SK-N-MC (cell line): ENCODE measurements at regions not wholly inside any gene's neighbourhood (a gene's known extent, or its start where the extent isn't known, plus 50 kb on each side); places are given as distances from the start of the nearest gene placed in this dataset.

ENCODE experiments used
- EZH2 ChIP-seq: fragments of 200-600 bp; sonication (generic); IDR thresholded peaks from one replicate; pipeline ENCODE4 v1.6.1; 2017; ENCODE audit warnings: antibody characterized with exemption
- FOXP2 ChIP-seq: optimal IDR thresholded peaks from 2 replicates; pipeline ENCODE3; 2011; ENCODE audit warnings: mild to moderate bottlenecking, moderate library complexity; ENCODE audit not compliant: insufficient read depth; ENCODE audit errors: extremely low read length, control extremely low read depth
- POLR2AphosphoS5 ChIP-seq: IDR thresholded peaks from 2 replicates; pipeline ENCODE4 v1.6.1; 2012; ENCODE audit warnings: mild to moderate bottlenecking, low read depth, low read length, borderline replicate concordance

GRCh38 chr11:37248145-37248544 lies 650.1 kb upstream of the RAG2 start:
- TF ChIP-seq EZH2 (no peak), POLR2AphosphoS5 (no peak), FOXP2 (no peak)
